ENCODE measurements at regions not wholly inside any gene's neighbourhood (a gene's known extent, or its start where the extent isn't known, plus 50 kb on each side); places are given as distances from the start of the nearest gene placed in this dataset.

- no peak for DNase-seq
These were observed 418.7 kb upstream of the NBEA start for GRCh38 chr13:34523406-34523805.

GRCh38 chr13:34533941-34534340, 408.1 kb upstream of the NBEA start:
- peak in 11 of 56 donors; percentile 1 to 34 (median 10) for DNase-seq

GRCh38 chr13:34542321-34542720, 399.7 kb upstream of the NBEA start:
- DNase-seq = no peak

GRCh38 chr13:34543836-34544235, 398.2 kb upstream of the NBEA start:
- no peak for DNase-seq

- DNase-seq = no peak
These were observed 396.6 kb upstream of the NBEA start for GRCh38 chr13:34545461-34545860.

- no peak for DNase-seq
These were observed 395.5 kb upstream of the NBEA start for GRCh38 chr13:34546344-34547250.

- no peak for DNase-seq
These were observed 394.1 kb upstream of the NBEA start for GRCh38 chr13:34547929-34548328.

- DNase-seq = no peak
These were observed 388.7 kb upstream of the NBEA start for GRCh38 chr13:34553376-34553775.

GRCh38 chr13:34555988-34556387, 386.1 kb upstream of the NBEA start:
- no peak for DNase-seq

GRCh38 chr13:34561033-34561432, 381.0 kb upstream of the NBEA start:
- DNase-seq = no peak

- no peak for DNase-seq
These were observed 374.5 kb upstream of the NBEA start for GRCh38 chr13:34567597-34567996.

GRCh38 chr13:34570698-34571353, 371.2 kb upstream of the NBEA start:
- DNase-seq = no peak

GRCh38 chr13:34571716-34572115, 370.4 kb upstream of the NBEA start:
- no peak for DNase-seq

- no peak for DNase-seq
These were observed 365.0 kb upstream of the NBEA start for GRCh38 chr13:34577051-34577450.

- no peak for DNase-seq
These were observed 363.6 kb upstream of the NBEA start for GRCh38 chr13:34578471-34578870.

- DNase-seq = no peak
These were observed 363.2 kb upstream of the NBEA start for GRCh38 chr13:34578917-34579316.

GRCh38 chr13:34583181-34583580, 358.9 kb upstream of the NBEA start:
- DNase-seq = no peak

- peak in 1 of 56 donors; percentile 20 for DNase-seq
These were observed 354.5 kb upstream of the NBEA start for GRCh38 chr13:34587576-34587975.

GRCh38 chr13:34588362-34588761, 353.7 kb upstream of the NBEA start:
- no peak for DNase-seq

- no peak for DNase-seq
These were observed 352.5 kb upstream of the NBEA start for GRCh38 chr13:34589581-34589980.

GRCh38 chr13:34591129-34591528, 350.9 kb upstream of the NBEA start:
- DNase-seq = no peak

GRCh38 chr13:34591900-34592529, 350.1 kb upstream of the NBEA start:
- DNase-seq = peak in 20 of 56 donors; percentile 2 to 46 (median 8)

Measured in nucleus accumbens (tissue), 56 donors.